BLaER1 (cell line): ENCODE measurements at regions not wholly inside any gene's neighbourhood (a gene's known extent, or its start where the extent isn't known, plus 50 kb on each side); places are given as distances from the start of the nearest gene placed in this dataset.

Source experiments
- H3K27ac ChIP-seq: shearing (Covaris generic); formaldehyde crosslinking; 2 replicates; pipeline ENCODE4 v1.8.1; 2022
- H3K27me3 ChIP-seq: shearing (Covaris generic); formaldehyde crosslinking; 2 replicates; pipeline ENCODE4 v1.8.1; 2022
- H3K36me3 ChIP-seq: shearing (Covaris generic); formaldehyde crosslinking; 2 replicates; pipeline ENCODE4 v1.8.1; 2022
- H3K4me1 ChIP-seq: shearing (Covaris generic); formaldehyde crosslinking; 2 replicates; pipeline ENCODE4 v1.8.1; 2022
- H3K4me2 ChIP-seq: shearing (Covaris generic); formaldehyde crosslinking; 2 replicates; pipeline ENCODE4 v1.8.1; 2022
- H3K4me3 ChIP-seq: shearing (Covaris generic); formaldehyde crosslinking; 2 replicates; pipeline ENCODE4 v1.8.1; 2022
- H3K9ac ChIP-seq: shearing (Covaris generic); formaldehyde crosslinking; 2 replicates; pipeline ENCODE4 v1.8.1; 2022
- H3K9me3 ChIP-seq: shearing (Covaris generic); formaldehyde crosslinking; 2 replicates; pipeline ENCODE4 v1.8.1; 2022
- H4K20me1 ChIP-seq: shearing (Covaris generic); formaldehyde crosslinking; 2 replicates; pipeline ENCODE4 v1.8.1; 2022
- Cebpa-rat ChIP-seq: shearing (Covaris generic); IDR thresholded peaks from 2 replicates; pipeline ENCODE4 v1.8.1; 2022

DNA sequence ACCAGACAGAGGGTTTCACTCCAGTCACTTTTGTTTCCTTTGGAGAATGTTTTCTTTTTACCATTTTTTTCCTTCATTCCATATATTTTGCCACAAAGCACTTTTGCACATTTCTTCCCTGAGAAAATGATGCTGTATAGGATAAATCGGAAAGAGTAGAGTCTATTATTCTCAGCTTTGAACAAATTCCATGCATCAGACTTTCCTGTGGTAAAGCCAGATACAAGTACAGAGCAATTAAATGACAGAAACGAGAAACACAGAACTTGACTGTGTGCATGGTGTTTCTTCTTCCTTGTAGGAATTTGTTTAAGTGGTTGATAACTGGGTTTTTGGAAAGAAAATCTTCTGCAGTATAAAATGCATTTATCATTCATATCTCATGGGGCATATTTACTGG is 107.4 kb upstream of the CSNK1A1L start:
- H3K36me3 ChIP-seq = no peaks in the 10 kb centered on the region

DNA sequence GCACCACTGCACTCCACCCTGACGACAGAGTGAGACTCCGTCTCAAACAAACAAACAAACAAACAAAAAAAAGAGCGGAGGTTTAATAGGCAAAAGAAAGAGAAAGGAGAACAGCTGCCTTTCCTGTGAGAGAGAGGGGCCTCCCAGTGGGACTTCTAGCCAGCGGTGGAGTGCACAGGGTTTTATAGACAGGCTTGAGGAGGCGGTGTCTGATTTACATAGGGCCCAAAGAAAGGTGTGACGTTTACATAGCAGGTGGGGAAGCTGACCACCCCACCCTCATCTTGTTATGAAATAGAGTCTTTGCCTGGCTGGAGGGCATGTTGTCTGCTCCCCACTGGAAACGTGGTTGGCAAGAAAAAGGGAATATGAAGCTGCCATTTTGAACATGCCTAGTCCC is 106.0 kb upstream of the CSNK1A1L start:
- H3K27ac ChIP-seq = no peak overlapping the region
- H3K27me3 ChIP-seq = no peaks in the 10 kb centered on the region
- no peak overlapping the region for H3K9ac ChIP-seq
- H3K9me3 ChIP-seq = no peaks in the 10 kb centered on the region
- H3K4me1 ChIP-seq = peaks cover 7% of the 10 kb centered on the region
- H4K20me1 ChIP-seq = no peaks in the 10 kb centered on the region
- no peak for TF ChIP-seq Cebpa-rat
- H3K4me2 ChIP-seq = peak overlapping the region; percentile 19; the same call in 1 of the 2 replicates
- no peak overlapping the region for H3K4me3 ChIP-seq
- no peaks in the 10 kb centered on the region for H3K36me3 ChIP-seq

More for the DNA sequence above, 107.4 kb upstream of the CSNK1A1L start:
- Histone ChIP-seq H3K4me3 (no peak overlapping the region), H3K27ac (no peak overlapping the region), H3K27me3 (no peaks in the 10 kb centered on the region), H3K9me3 (no peaks in the 10 kb centered on the region), H3K4me1 (peaks cover 7% of the 10 kb centered on the region), H3K4me2 (no peak overlapping the region), H3K9ac (no peak overlapping the region), H4K20me1 (no peaks in the 10 kb centered on the region)
- no peak for TF ChIP-seq Cebpa-rat

GRCh38 chr13:37209621-37210580 is 104.4 kb upstream of the CSNK1A1L start:
- Histone ChIP-seq H3K27ac (no peak overlapping the region), H3K36me3 (no peaks in the 10 kb centered on the region), H3K27me3 (no peaks in the 10 kb centered on the region), H3K9me3 (no peaks in the 10 kb centered on the region), H3K9ac (no peak overlapping the region), H3K4me2 (no peak overlapping the region), H3K4me3 (no peak overlapping the region), H4K20me1 (no peaks in the 10 kb centered on the region), H3K4me1 (peaks cover 7% of the 10 kb centered on the region)
- TF ChIP-seq Cebpa-rat = no peak

GRCh38 chr13:37207691-37208451 is 102.4 kb upstream of the CSNK1A1L start:
- Histone ChIP-seq H3K4me1 (peaks cover 7% of the 10 kb centered on the region), H4K20me1 (no peaks in the 10 kb centered on the region), H3K4me2 (no peak overlapping the region), H3K9ac (no peak overlapping the region), H3K27me3 (no peaks in the 10 kb centered on the region), H3K4me3 (no peak overlapping the region), H3K9me3 (no peaks in the 10 kb centered on the region), H3K27ac (no peak overlapping the region), H3K36me3 (no peaks in the 10 kb centered on the region)
- no peak for TF ChIP-seq Cebpa-rat

DNA sequence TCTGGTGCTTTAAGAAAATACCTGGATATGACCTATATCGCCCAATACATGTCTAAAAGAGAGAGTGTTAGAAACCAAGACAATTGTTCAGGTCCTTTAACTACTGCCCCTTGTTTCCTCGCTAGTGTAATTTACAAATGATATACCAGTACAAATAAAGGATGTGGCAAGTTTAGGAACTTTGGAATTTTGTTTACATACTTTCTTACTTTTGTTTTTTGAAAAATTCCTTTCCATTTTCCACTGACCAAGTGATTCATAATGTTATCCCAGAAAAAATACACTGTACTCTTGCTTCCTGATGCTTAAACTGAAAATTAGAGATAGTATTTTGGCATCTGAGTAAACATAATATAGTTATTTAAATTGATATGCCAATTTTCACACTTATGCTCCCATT is 96.8 kb upstream of the CSNK1A1L start:
- TF ChIP-seq Cebpa-rat = no peak
- no peak overlapping the region for H3K27ac ChIP-seq
- no peak overlapping the region for H3K4me3 ChIP-seq
- H3K9me3 ChIP-seq = no peaks in the 10 kb centered on the region
- no peak overlapping the region for H3K4me2 ChIP-seq
- no peaks in the 10 kb centered on the region for H3K4me1 ChIP-seq
- no peaks in the 10 kb centered on the region for H3K36me3 ChIP-seq
- no peak overlapping the region for H3K9ac ChIP-seq
- no peaks in the 10 kb centered on the region for H3K27me3 ChIP-seq
- no peaks in the 10 kb centered on the region for H4K20me1 ChIP-seq

GRCh38 chr13:37201081-37201480 is 95.6 kb upstream of the CSNK1A1L start:
- Histone ChIP-seq H3K27me3 (no peaks in the 10 kb centered on the region), H3K4me1 (no peaks in the 10 kb centered on the region), H3K36me3 (no peaks in the 10 kb centered on the region), H3K9ac (no peak overlapping the region), H3K9me3 (no peaks in the 10 kb centered on the region), H4K20me1 (no peaks in the 10 kb centered on the region), H3K4me3 (no peak overlapping the region), H3K4me2 (no peak overlapping the region), H3K27ac (no peak overlapping the region)
- TF ChIP-seq Cebpa-rat = no peak

GRCh38 chr13:37198629-37199028 is 93.2 kb upstream of the CSNK1A1L start:
- Histone ChIP-seq H3K4me2 (no peak overlapping the region), H3K9ac (no peak overlapping the region), H3K36me3 (no peaks in the 10 kb centered on the region), H3K4me1 (no peaks in the 10 kb centered on the region), H4K20me1 (no peaks in the 10 kb centered on the region), H3K27me3 (no peaks in the 10 kb centered on the region), H3K27ac (no peak overlapping the region), H3K9me3 (no peaks in the 10 kb centered on the region), H3K4me3 (no peak overlapping the region)
- no peak for TF ChIP-seq Cebpa-rat

DNA sequence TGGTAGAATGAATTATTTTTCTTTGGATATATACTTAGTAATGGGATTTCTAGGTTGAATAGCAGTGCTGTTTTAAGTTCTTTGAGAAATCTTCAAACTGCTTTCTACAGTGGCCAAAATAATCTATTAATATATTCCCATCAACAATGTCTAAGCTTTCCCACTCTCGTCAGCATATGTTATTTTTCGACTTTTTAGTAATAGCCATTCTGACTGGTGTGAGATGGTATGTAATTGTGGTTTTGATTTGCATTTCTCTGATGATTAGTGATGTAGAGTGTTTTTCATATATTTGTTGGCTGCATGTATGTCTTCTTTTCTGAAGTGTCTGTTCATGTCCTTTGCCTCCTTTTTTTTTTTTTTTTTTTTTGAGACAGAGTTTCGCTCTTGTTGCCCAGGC is 90.2 kb upstream of the CSNK1A1L start:
- Histone ChIP-seq H4K20me1 (no peaks in the 10 kb centered on the region), H3K27me3 (no peaks in the 10 kb centered on the region; the same call in 1 of the 2 replicates), H3K9ac (no peak overlapping the region), H3K4me2 (no peak overlapping the region), H3K36me3 (no peaks in the 10 kb centered on the region), H3K4me1 (no peaks in the 10 kb centered on the region), H3K9me3 (no peaks in the 10 kb centered on the region), H3K27ac (no peak overlapping the region), H3K4me3 (no peak overlapping the region)
- TF ChIP-seq Cebpa-rat = no peak

DNA sequence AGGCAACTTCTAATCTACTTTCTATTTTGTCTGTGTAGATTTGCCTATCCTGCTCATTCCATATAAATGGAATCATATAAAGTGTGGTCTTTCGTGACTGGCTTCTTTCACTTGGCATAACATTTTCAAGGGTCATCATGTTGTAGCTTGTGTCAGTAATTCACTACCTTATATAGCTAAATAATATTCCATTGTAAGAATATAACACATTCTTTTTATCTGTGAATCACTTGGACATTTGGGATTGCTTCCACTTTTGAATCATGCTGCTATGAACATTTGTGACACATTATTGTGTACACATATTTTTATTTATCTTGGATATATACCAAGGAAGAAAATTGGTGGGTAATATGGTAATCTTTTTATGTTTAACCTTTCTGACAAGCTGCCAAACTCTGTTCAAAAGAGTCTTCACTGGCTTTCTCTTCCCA is 89.0 kb upstream of the CSNK1A1L start:
- H3K4me2 ChIP-seq = no peak overlapping the region

DNA sequence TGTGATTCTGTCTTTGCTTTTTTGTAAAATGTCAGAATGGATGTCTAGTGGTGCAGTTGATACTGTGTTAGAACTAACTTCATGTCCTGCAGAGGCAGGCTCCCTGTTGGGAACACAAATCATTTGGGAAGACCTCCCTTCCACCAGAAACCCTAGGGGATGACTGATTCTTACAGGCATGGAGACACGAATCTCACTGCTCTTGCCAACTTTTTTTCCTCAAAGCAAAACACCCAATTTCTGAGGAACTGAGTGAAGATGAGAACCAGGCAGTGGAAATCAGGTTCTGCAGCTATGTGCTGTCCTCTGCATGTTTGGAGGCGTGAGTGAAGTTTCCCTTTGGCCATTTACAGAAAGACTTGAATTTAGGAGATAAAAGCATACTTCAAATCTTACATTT is 87.5 kb upstream of the CSNK1A1L start:
- Histone ChIP-seq H3K36me3 (no peaks in the 10 kb centered on the region), H3K4me1 (peaks cover 5% of the 10 kb centered on the region; the same call in 1 of the 2 replicates), H3K4me3 (no peak overlapping the region), H3K9ac (no peak overlapping the region), H3K4me2 (no peak overlapping the region), H3K9me3 (no peaks in the 10 kb centered on the region), H3K27me3 (no peaks in the 10 kb centered on the region; the same call in 1 of the 2 replicates), H3K27ac (no peak overlapping the region), H4K20me1 (no peaks in the 10 kb centered on the region)
- no peak for TF ChIP-seq Cebpa-rat

More for the DNA sequence above, 89.0 kb upstream of the CSNK1A1L start:
- Histone ChIP-seq H3K36me3 (no peaks in the 10 kb centered on the region), H4K20me1 (no peaks in the 10 kb centered on the region), H3K4me1 (no peaks in the 10 kb centered on the region), H3K27me3 (no peaks in the 10 kb centered on the region; the same call in 1 of the 2 replicates), H3K9me3 (no peaks in the 10 kb centered on the region), H3K9ac (no peak overlapping the region), H3K27ac (no peak overlapping the region), H3K4me3 (no peak overlapping the region)
- no peak for TF ChIP-seq Cebpa-rat
